ENCODE measurements at regions not wholly inside any gene's neighbourhood (a gene's known extent, or its start where the extent isn't known, plus 50 kb on each side); places are given as distances from the start of the nearest gene placed in this dataset.

GRCh38 chr2:236746833-236747232 lies 177.2 kb downstream of the ACKR3 start:
- H3K79me2 ChIP-seq (ENCODE audit: insufficient read depth, low read length): no peaks in the 10 kb centered on the region
- H3K4me2 ChIP-seq (ENCODE audit: insufficient read depth, low read length): no peak overlapping the region
- no peak for TF ChIP-seq CTCF (IDR thresholded peaks at IDR 0.05; ENCODE audit: extremely low read depth, low read depth, low read length)
- no peak overlapping the region for H3K4me3 ChIP-seq (ENCODE audit: insufficient read depth, low read length)
- H3K4me1 ChIP-seq (ENCODE audit: insufficient read depth, low read length): peaks cover 49% of the 10 kb centered on the region
- H3K27me3 ChIP-seq (ENCODE audit: insufficient read depth, low read length): no peaks in the 10 kb centered on the region
- DNase-seq (ENCODE audit: insufficient read length, low spot score, missing footprints): no peak
- no peak overlapping the region for H3K27ac ChIP-seq (ENCODE audit: low read depth, low read length)
- H3K36me3 ChIP-seq (ENCODE audit: insufficient read depth, low read length): no peaks in the 10 kb centered on the region
- no peaks in the 10 kb centered on the region for H4K20me1 ChIP-seq (ENCODE audit: insufficient read depth, low read length)
- no peak overlapping the region for H2AFZ ChIP-seq (ENCODE audit: low read length)
- H3K9me3 ChIP-seq (ENCODE audit: low read depth, low read length): no peaks in the 10 kb centered on the region

- no peak for TF ChIP-seq CTCF (IDR thresholded peaks at IDR 0.05; ENCODE audit: extremely low read depth, low read depth, low read length)
Measured at GRCh38 chr2:236747426-236747825, 177.8 kb downstream of the ACKR3 start.

GRCh38 chr2:236747925-236748324 lies 178.3 kb downstream of the ACKR3 start:
- H3K4me1 ChIP-seq (ENCODE audit: insufficient read depth, low read length): peaks cover 48% of the 10 kb centered on the region
- H3K79me2 ChIP-seq (ENCODE audit: insufficient read depth, low read length): no peaks in the 10 kb centered on the region
- H3K27ac ChIP-seq (ENCODE audit: low read depth, low read length): no peak overlapping the region
- H2AFZ ChIP-seq (ENCODE audit: low read length): no peak overlapping the region
- no peaks in the 10 kb centered on the region for H3K36me3 ChIP-seq (ENCODE audit: insufficient read depth, low read length)
- no peaks in the 10 kb centered on the region for H3K27me3 ChIP-seq (ENCODE audit: insufficient read depth, low read length)
- no peak for TF ChIP-seq CTCF (IDR thresholded peaks at IDR 0.05; ENCODE audit: extremely low read depth, low read depth, low read length)
- DNase-seq (ENCODE audit: insufficient read length, low spot score, missing footprints): no peak
- no peak overlapping the region for H3K4me3 ChIP-seq (ENCODE audit: insufficient read depth, low read length)
- no peaks in the 10 kb centered on the region for H3K9me3 ChIP-seq (ENCODE audit: low read depth, low read length)
- H3K4me2 ChIP-seq (ENCODE audit: insufficient read depth, low read length): no peak overlapping the region
- H4K20me1 ChIP-seq (ENCODE audit: insufficient read depth, low read length): no peaks in the 10 kb centered on the region

More at GRCh38 chr2:236747426-236747825, 177.8 kb downstream of the ACKR3 start:
- H3K36me3 ChIP-seq (ENCODE audit: insufficient read depth, low read length): no peaks in the 10 kb centered on the region
- H3K9me3 ChIP-seq (ENCODE audit: low read depth, low read length): no peaks in the 10 kb centered on the region
- no peaks in the 10 kb centered on the region for H3K79me2 ChIP-seq (ENCODE audit: insufficient read depth, low read length)
- DNase-seq (ENCODE audit: insufficient read length, low spot score, missing footprints): no peak
- no peak overlapping the region for H3K27ac ChIP-seq (ENCODE audit: low read depth, low read length)
- H3K4me2 ChIP-seq (ENCODE audit: insufficient read depth, low read length): no peak overlapping the region
- no peak overlapping the region for H3K4me3 ChIP-seq (ENCODE audit: insufficient read depth, low read length)
- H4K20me1 ChIP-seq (ENCODE audit: insufficient read depth, low read length): no peaks in the 10 kb centered on the region
- H3K4me1 ChIP-seq (ENCODE audit: insufficient read depth, low read length): peaks cover 49% of the 10 kb centered on the region
- no peaks in the 10 kb centered on the region for H3K27me3 ChIP-seq (ENCODE audit: insufficient read depth, low read length)
- H2AFZ ChIP-seq (ENCODE audit: low read length): no peak overlapping the region

- Histone ChIP-seq H3K79me2 (ENCODE audit: insufficient read depth, low read length) (no peaks in the 10 kb centered on the region), H3K4me3 (ENCODE audit: insufficient read depth, low read length) (no peak overlapping the region), H4K20me1 (ENCODE audit: insufficient read depth, low read length) (no peaks in the 10 kb centered on the region), H3K9me3 (ENCODE audit: low read depth, low read length) (no peaks in the 10 kb centered on the region), H3K4me2 (ENCODE audit: insufficient read depth, low read length) (no peak overlapping the region), H3K27me3 (ENCODE audit: insufficient read depth, low read length) (no peaks in the 10 kb centered on the region), H2AFZ (ENCODE audit: low read length) (no peak overlapping the region), H3K36me3 (ENCODE audit: insufficient read depth, low read length) (no peaks in the 10 kb centered on the region), H3K4me1 (ENCODE audit: insufficient read depth, low read length) (peaks cover 45% of the 10 kb centered on the region), H3K27ac (ENCODE audit: low read depth, low read length) (no peak overlapping the region)
- DNase-seq (ENCODE audit: insufficient read length, low spot score, missing footprints): no peak
- TF ChIP-seq CTCF (IDR thresholded peaks at IDR 0.05; ENCODE audit: extremely low read depth, low read depth, low read length): no peak
Measured at GRCh38 chr2:236748385-236748784, 178.8 kb downstream of the ACKR3 start.
